GM23248 (cell line): ENCODE measurements at regions not wholly inside any gene's neighbourhood (a gene's known extent, or its start where the extent isn't known, plus 50 kb on each side); places are given as distances from the start of the nearest gene placed in this dataset.

Experiments
- DNase-seq: peaks from one replicate; pipeline ENCODE4 v3.0.0-alpha.2; 2015
- H2AFZ ChIP-seq: fragments of 200-600 bp; sonication (generic); 2 replicates; pipeline ENCODE4 v1.6.1; 2016; ENCODE audit warnings: antibody characterized with exemption
- H3F3A ChIP-seq: fragments of 200-600 bp; sonication (generic); 2 replicates; pipeline ENCODE4 v1.6.1; 2016; ENCODE audit warnings: mild to moderate bottlenecking, antibody characterized with exemption, mixed run types; ENCODE audit not compliant: insufficient read depth
- H3K27ac ChIP-seq: fragments of 200-600 bp; sonication (generic); 2 replicates; pipeline ENCODE4 v1.5.1; 2016; ENCODE audit warnings: mild to moderate bottlenecking
- H3K27me3 ChIP-seq: fragments of 200-600 bp; sonication (generic); replicated peaks from 2 replicates; pipeline ENCODE4 v1.6.1; 2016; ENCODE audit warnings: mild to moderate bottlenecking; ENCODE audit not compliant: insufficient read depth
- H3K36me3 ChIP-seq: fragments of 200-600 bp; sonication (generic); 2 replicates; pipeline ENCODE4 v1.6.1; 2016; ENCODE audit warnings: low read depth, mild to moderate bottlenecking
- H3K4me1 ChIP-seq: fragments of 200-600 bp; sonication (generic); 2 replicates; pipeline ENCODE4 v1.6.1; 2016; ENCODE audit warnings: mild to moderate bottlenecking; ENCODE audit not compliant: insufficient read depth
- H3K4me2 ChIP-seq: fragments of 200-600 bp; sonication (generic); one replicate; pipeline ENCODE4 v1.6.1; 2016; ENCODE audit warnings: mild to moderate bottlenecking; ENCODE audit not compliant: unreplicated experiment
- H3K4me3 ChIP-seq: fragments of 200-600 bp; sonication (generic); 2 replicates; pipeline ENCODE4 v1.5.1; 2016; ENCODE audit warnings: mild to moderate bottlenecking
- H3K79me2 ChIP-seq: fragments of 200-600 bp; sonication (generic); 2 replicates; pipeline ENCODE4 v1.6.1; 2016; ENCODE audit warnings: mild to moderate bottlenecking; ENCODE audit not compliant: insufficient read depth
- H3K9ac ChIP-seq: fragments of 200-600 bp; sonication (generic); 2 replicates; pipeline ENCODE4 v1.6.1; 2016; ENCODE audit warnings: mild to moderate bottlenecking
- H3K9me2 ChIP-seq: fragments of 200-600 bp; sonication (generic); 2 replicates; pipeline ENCODE4 v1.6.1; 2016; ENCODE audit warnings: mixed run types, mild to moderate bottlenecking, moderate library complexity; ENCODE audit not compliant: insufficient read depth
- H3K9me3 ChIP-seq: fragments of 200-600 bp; sonication (generic); one replicate; pipeline ENCODE4 v1.6.1; 2017; ENCODE audit warnings: low read depth
- H4K20me1 ChIP-seq: fragments of 200-600 bp; sonication (generic); 2 replicates; pipeline ENCODE4 v1.6.0; 2016; ENCODE audit not compliant: insufficient read depth
- EZH2 ChIP-seq: fragments of 200-600 bp; sonication (generic); IDR thresholded peaks from 2 replicates; pipeline ENCODE4 v1.6.1; 2018; ENCODE audit warnings: antibody characterized with exemption, mild to moderate bottlenecking; ENCODE audit not compliant: insufficient read depth, poor library complexity, severe bottlenecking
- EZH2phosphoT487 ChIP-seq: fragments of 200-600 bp; sonication (generic); IDR thresholded peaks from 2 replicates; pipeline ENCODE4 v1.6.1; 2018; ENCODE audit warnings: antibody characterized with exemption, moderate library complexity, mild to moderate bottlenecking, low read depth; ENCODE audit not compliant: insufficient read depth
- WGBS, 2 experiments: methylation state at CpG; one replicate each; pipeline ENCODE4 v1.1.6; 2015 to 2017; ENCODE audit warnings: low lambda C conversion rate in 2 of 2, low coverage in 1 of 2; ENCODE audit errors: missing lambda C conversion rate in 2 of 2; 5-methylcytosine and 5-hydroxymethylcytosine counted together
- in situ Hi-C: fragments of 300-500 bp; cut with MboI; formaldehyde crosslinking; loops from 2 replicates; pipeline ENCODE4 v1.15.0; 2020

- Histone ChIP-seq H3F3A (no peaks in the 10 kb centered on the region), H3K9me3 (no peaks in the 10 kb centered on the region), H3K4me3 (no peak overlapping the region), H3K36me3 (no peaks in the 10 kb centered on the region), H3K9ac (no peak overlapping the region), H3K79me2 (no peaks in the 10 kb centered on the region), H3K27me3 (no peaks in the 10 kb centered on the region), H3K4me1 (no peaks in the 10 kb centered on the region), H2AFZ (no peak overlapping the region), H4K20me1 (no peaks in the 10 kb centered on the region), H3K9me2 (no peaks in the 10 kb centered on the region), H3K4me2 (no peak overlapping the region), H3K27ac (no peak overlapping the region)
- WGBS, 2 experiments: 52 to 57% methylated on average over 5 of the region's 5 CpGs
- DNase-seq: peak; percentile 8
- TF ChIP-seq EZH2phosphoT487 (no peak), EZH2 (no peak)
- in situ Hi-C loops: no loop called here
Observed at GRCh38 chr11:106447631-106448191, 370.2 kb downstream of the AASDHPPT start.

- Histone ChIP-seq H3K9me2 (no peaks in the 10 kb centered on the region), H3K27me3 (no peaks in the 10 kb centered on the region), H3K4me1 (no peaks in the 10 kb centered on the region), H3K9ac (no peak overlapping the region), H2AFZ (no peak overlapping the region), H3K4me2 (no peak overlapping the region), H4K20me1 (no peaks in the 10 kb centered on the region), H3K4me3 (no peak overlapping the region), H3K9me3 (no peaks in the 10 kb centered on the region), H3K36me3 (no peaks in the 10 kb centered on the region), H3K79me2 (no peaks in the 10 kb centered on the region), H3K27ac (no peak overlapping the region), H3F3A (no peaks in the 10 kb centered on the region)
- 80 to 85% methylated on average over 3 of the region's 3 CpGs for WGBS, 2 experiments
- no peak for DNase-seq
- in situ Hi-C loops: no loop called here
- TF ChIP-seq EZH2phosphoT487: no peak
- no peak for TF ChIP-seq EZH2
Observed at GRCh38 chr11:106449763-106450162, 372.3 kb downstream of the AASDHPPT start.

GRCh38 chr11:106451228-106451922, 373.9 kb downstream of the AASDHPPT start:
- H3K4me1 ChIP-seq: no peaks in the 10 kb centered on the region
- H3K9me2 ChIP-seq: no peaks in the 10 kb centered on the region
- H3K27ac ChIP-seq: no peak overlapping the region
- in situ Hi-C loops: no loop called here
- no peaks in the 10 kb centered on the region for H3K27me3 ChIP-seq
- TF ChIP-seq EZH2 (no peak), EZH2phosphoT487 (no peak)
- H2AFZ ChIP-seq: no peak overlapping the region
- WGBS, 2 experiments: 68 to 77% methylated on average over 2 of the region's 2 CpGs
- H3K9me3 ChIP-seq: no peaks in the 10 kb centered on the region
- no peaks in the 10 kb centered on the region for H4K20me1 ChIP-seq
- no peak overlapping the region for H3K4me2 ChIP-seq
- H3K79me2 ChIP-seq: no peaks in the 10 kb centered on the region
- no peaks in the 10 kb centered on the region for H3F3A ChIP-seq
- H3K36me3 ChIP-seq: no peaks in the 10 kb centered on the region
- no peak overlapping the region for H3K9ac ChIP-seq
- no peak overlapping the region for H3K4me3 ChIP-seq
- no peak for DNase-seq

GRCh38 chr11:106456647-106457046, 379.2 kb downstream of the AASDHPPT start:
- no peak overlapping the region for H3K9ac ChIP-seq
- H3K27me3 ChIP-seq: no peaks in the 10 kb centered on the region
- H3K9me3 ChIP-seq: no peaks in the 10 kb centered on the region
- no peak overlapping the region for H3K4me2 ChIP-seq
- peak; percentile 31 for DNase-seq
- no peaks in the 10 kb centered on the region for H3K9me2 ChIP-seq
- no peaks in the 10 kb centered on the region for H3K79me2 ChIP-seq
- no peaks in the 10 kb centered on the region for H3K36me3 ChIP-seq
- H2AFZ ChIP-seq: no peak overlapping the region
- WGBS, 2 experiments: 51 to 61% methylated on average over 3 of the region's 3 CpGs
- H4K20me1 ChIP-seq: no peaks in the 10 kb centered on the region
- no peak overlapping the region for H3K4me3 ChIP-seq
- H3K4me1 ChIP-seq: peaks cover 13% of the 10 kb centered on the region
- no peak for TF ChIP-seq EZH2
- TF ChIP-seq EZH2phosphoT487: no peak
- no peak overlapping the region for H3K27ac ChIP-seq
- in situ Hi-C loops: no loop called here
- H3F3A ChIP-seq: peaks cover 3% of the 10 kb centered on the region; the same call in 1 of the 2 replicates
